GM23248 (cell line): ENCODE measurements at regions not wholly inside any gene's neighbourhood (a gene's known extent, or its start where the extent isn't known, plus 50 kb on each side); places are given as distances from the start of the nearest gene placed in this dataset.

Experiments
- EZH2 ChIP-seq: fragments of 200-600 bp; sonication (generic); IDR thresholded peaks from 2 replicates; pipeline ENCODE4 v1.6.1; 2018; ENCODE audit warnings: antibody characterized with exemption, mild to moderate bottlenecking; ENCODE audit not compliant: insufficient read depth, poor library complexity, severe bottlenecking
- EZH2phosphoT487 ChIP-seq: fragments of 200-600 bp; sonication (generic); IDR thresholded peaks from 2 replicates; pipeline ENCODE4 v1.6.1; 2018; ENCODE audit warnings: antibody characterized with exemption, moderate library complexity, mild to moderate bottlenecking, low read depth; ENCODE audit not compliant: insufficient read depth

GRCh38 chr2:133802409-133803039 is 234.3 kb upstream of the NCKAP5 start:
- no peak for TF ChIP-seq EZH2
- no peak for TF ChIP-seq EZH2phosphoT487
